GM13976 (cell line): ENCODE measurements at regions not wholly inside any gene's neighbourhood (a gene's known extent, or its start where the extent isn't known, plus 50 kb on each side); places are given as distances from the start of the nearest gene placed in this dataset.

Experiments
- DNase-seq: peaks from one replicate; pipeline ENCODE4 v3.0.0; 2012; ENCODE audit warnings: low spot score
- CTCF ChIP-seq: IDR thresholded peaks from 2 replicates; pipeline ENCODE4 v1.5.1; 2012; ENCODE audit warnings: borderline replicate concordance, mild to moderate bottlenecking; ENCODE audit not compliant: insufficient read depth; ENCODE audit errors: extremely low read depth, missing control alignments, control extremely low read depth
- in situ Hi-C: fragments of 300-500 bp; cut with MboI; formaldehyde crosslinking; loops from one replicate; pipeline ENCODE4 v1.12.0; 2022; ENCODE audit warnings: low sequenced_read_pairs, mixed read lengths, inconsistent platforms; ENCODE audit not compliant: unreplicated experiment

GRCh38 chrX:68945603-68946228, 116.9 kb downstream of the EFNB1 start:
- DNase-seq, result peak; percentile 13
- in situ Hi-C loops, result no loop called here
- TF ChIP-seq CTCF, result peak; percentile 7

DNA sequence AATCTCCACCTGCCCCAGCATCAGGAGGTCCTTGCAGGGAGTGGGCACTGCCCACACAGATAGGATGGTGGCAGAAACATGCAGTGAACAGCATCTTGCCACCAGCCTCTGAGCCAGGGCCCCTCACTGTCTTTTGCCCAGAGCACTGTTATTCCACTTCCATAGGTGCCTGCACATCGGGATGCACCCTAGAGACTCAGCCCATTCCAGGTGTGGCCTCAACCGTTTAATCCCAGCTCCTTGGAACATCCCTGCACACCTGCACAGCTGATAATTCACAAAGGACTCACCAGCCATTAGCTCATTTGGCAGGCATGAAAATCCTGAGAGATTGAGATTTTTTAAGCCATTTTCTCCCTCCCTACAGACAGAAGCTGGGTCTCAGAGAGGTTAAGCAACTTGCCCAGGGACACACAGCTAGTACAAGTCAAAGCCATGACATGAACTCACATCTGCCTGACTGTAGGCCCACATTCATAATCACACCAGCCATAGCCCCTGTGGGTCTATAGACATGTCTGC, 116.3 kb downstream of the EFNB1 start:
- TF ChIP-seq CTCF, result no peak
- in situ Hi-C loops, result no loop called here
- DNase-seq, result no peak

GRCh38 chrX:68944211-68944610, 115.4 kb downstream of the EFNB1 start:
- peak; percentile 0 for DNase-seq

DNA sequence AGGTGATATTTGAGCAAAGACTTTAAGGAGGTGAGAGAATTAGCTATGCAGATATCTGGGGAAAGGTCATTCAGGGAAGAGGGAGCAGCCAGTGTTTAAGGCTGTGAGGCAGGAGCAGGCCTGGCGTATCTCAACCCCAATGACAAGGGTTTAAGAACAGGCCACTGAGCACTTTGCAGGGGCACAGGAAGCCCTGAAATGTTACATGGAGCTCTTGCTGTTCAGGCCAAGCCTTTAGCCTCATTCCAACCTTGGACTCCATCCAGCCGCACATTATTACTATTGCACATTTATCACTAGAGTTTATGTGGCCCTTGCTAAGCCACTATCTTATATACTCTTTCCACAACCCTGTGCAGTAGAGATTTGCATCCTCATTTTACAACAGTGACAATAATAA, 114.0 kb downstream of the EFNB1 start:
- in situ Hi-C loops, result no loop called here
- TF ChIP-seq CTCF, result no peak

More at GRCh38 chrX:68944211-68944610, 115.4 kb downstream of the EFNB1 start:
- no peak for TF ChIP-seq CTCF
- in situ Hi-C loops, result no loop called here

GRCh38 chrX:68942104-68942503, 113.3 kb downstream of the EFNB1 start:
- peak; percentile 3 for DNase-seq
- TF ChIP-seq CTCF, result no peak
- in situ Hi-C loops, result no loop called here

More for the DNA sequence above, 114.0 kb downstream of the EFNB1 start:
- DNase-seq, result no peak

DNA sequence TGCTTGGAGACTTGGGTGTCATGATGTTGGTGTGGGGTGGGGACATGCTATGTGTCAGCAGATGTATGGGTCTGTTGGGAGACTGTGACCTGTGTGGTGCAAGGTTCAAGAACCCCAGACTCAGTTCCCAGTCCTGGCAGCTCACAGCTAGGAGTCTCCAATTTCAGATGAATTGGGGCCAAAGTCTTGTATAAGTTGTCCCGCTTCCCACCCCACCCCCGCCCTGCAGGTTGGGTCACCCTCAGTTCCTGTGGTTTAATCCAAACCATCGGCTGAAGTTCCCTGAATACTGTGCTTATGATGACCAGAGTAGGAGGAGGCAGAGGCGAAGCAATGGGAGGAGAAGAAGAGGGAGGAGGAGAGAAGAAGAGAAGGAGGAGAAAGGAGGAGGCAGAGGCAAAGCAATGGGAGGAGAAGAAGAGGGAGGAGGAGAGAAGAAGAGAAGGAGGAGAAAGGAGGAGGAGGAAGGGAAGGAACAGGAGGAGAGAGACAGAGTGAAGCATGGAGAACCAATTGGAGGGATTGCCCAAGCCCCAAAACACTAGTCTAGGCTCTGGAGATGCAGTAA, 112.6 kb downstream of the EFNB1 start:
- peak; percentile 3 for DNase-seq
- no peak for TF ChIP-seq CTCF
- in situ Hi-C loops, result no loop called here
